Smooth muscle cell (in vitro differentiated cells): ENCODE measurements at regions not wholly inside any gene's neighbourhood (a gene's known extent, or its start where the extent isn't known, plus 50 kb on each side); places are given as distances from the start of the nearest gene placed in this dataset.

Experiments
- DNase-seq: peaks from one replicate; lab custom pipeline; 2025; ENCODE audit not compliant: unreplicated experiment; lab: John Stamatoyannopoulos, UW
- H2AFZ ChIP-seq: fragments of 200-600 bp; sonication (generic); 2 replicates; pipeline ENCODE4 v1.6.0; 2016; ENCODE audit warnings: antibody characterized with exemption, low read depth, mild to moderate bottlenecking
- H3F3A ChIP-seq: fragments of 200-600 bp; sonication (generic); 2 replicates; pipeline ENCODE4 v1.6.0; 2017; ENCODE audit warnings: antibody characterized with exemption, low read depth
- H3K27ac ChIP-seq: fragments of 200-600 bp; sonication (generic); 2 replicates; pipeline ENCODE4 v1.5.1; 2016; ENCODE audit warnings: low read depth, mild to moderate bottlenecking
- H3K27me3 ChIP-seq: fragments of 200-600 bp; sonication (generic); 2 replicates; pipeline ENCODE4 v1.6.1; 2016; ENCODE audit warnings: low read depth, mild to moderate bottlenecking
- H3K36me3 ChIP-seq: fragments of 200-600 bp; sonication (generic); 2 replicates; pipeline ENCODE4 v1.5.1; 2016; ENCODE audit warnings: low read depth
- H3K4me1 ChIP-seq: fragments of 200-600 bp; sonication (generic); 2 replicates; pipeline ENCODE4 v1.5.1; 2016; ENCODE audit warnings: low read depth
- H3K4me2 ChIP-seq: fragments of 200-600 bp; sonication (generic); 2 replicates; pipeline ENCODE4 v1.6.0; 2016; ENCODE audit warnings: mild to moderate bottlenecking
- H3K4me3 ChIP-seq: fragments of 200-600 bp; sonication (generic); 2 replicates; pipeline ENCODE4 v1.5.1; 2016; ENCODE audit warnings: mild to moderate bottlenecking
- H3K79me2 ChIP-seq: fragments of 200-600 bp; sonication (generic); 2 replicates; pipeline ENCODE4 v1.6.0; 2016; ENCODE audit warnings: low read depth, mild to moderate bottlenecking
- H3K9ac ChIP-seq: fragments of 200-600 bp; sonication (generic); 2 replicates; pipeline ENCODE4 v1.6.0; 2016; ENCODE audit warnings: low read depth
- H3K9me3 ChIP-seq: fragments of 200-600 bp; sonication (generic); replicated peaks from 2 replicates; pipeline ENCODE4 v1.5.1; 2016; ENCODE audit warnings: low read depth
- H4K20me1 ChIP-seq: fragments of 200-600 bp; sonication (generic); 2 replicates; pipeline ENCODE4 v1.6.0; 2016; ENCODE audit warnings: low read depth
- WGBS: methylation state at CpG from one replicate; pipeline ENCODE4 v1.1.7; 2016; ENCODE audit warnings: low lambda C conversion rate; 5-methylcytosine and 5-hydroxymethylcytosine counted together
- TF ChIP-seq, protein P1 (sequence below): fragments of 200-600 bp; sonication (generic); IDR thresholded peaks from 2 replicates; pipeline ENCODE4 v1.5.1; 2017; ENCODE audit warnings: borderline replicate concordance, mild to moderate bottlenecking, antibody characterized with exemption; ENCODE audit not compliant: insufficient read depth, poor library complexity, severe bottlenecking

DNA sequence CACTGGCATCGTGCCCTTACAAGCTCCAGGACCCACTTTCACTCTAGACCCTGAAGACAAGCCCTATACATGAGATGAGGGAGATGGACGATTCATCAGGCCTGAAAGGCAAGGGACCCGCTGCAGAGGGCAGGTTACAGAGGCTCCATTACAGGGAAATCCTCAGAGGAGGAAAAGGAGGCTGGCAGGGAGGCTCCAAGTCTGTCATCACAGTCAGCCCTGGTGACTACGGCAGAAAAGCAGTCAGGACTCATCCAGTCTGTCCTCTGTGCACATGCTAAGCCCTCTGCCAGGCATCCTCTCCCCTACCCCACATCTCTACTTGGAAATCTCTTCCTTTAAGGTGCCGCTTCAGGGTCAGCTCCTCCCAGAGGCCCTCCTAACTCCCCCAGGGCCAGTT is 197.7 kb upstream of the CDH5 start:
- H2AFZ ChIP-seq: no peak overlapping the region

DNA sequence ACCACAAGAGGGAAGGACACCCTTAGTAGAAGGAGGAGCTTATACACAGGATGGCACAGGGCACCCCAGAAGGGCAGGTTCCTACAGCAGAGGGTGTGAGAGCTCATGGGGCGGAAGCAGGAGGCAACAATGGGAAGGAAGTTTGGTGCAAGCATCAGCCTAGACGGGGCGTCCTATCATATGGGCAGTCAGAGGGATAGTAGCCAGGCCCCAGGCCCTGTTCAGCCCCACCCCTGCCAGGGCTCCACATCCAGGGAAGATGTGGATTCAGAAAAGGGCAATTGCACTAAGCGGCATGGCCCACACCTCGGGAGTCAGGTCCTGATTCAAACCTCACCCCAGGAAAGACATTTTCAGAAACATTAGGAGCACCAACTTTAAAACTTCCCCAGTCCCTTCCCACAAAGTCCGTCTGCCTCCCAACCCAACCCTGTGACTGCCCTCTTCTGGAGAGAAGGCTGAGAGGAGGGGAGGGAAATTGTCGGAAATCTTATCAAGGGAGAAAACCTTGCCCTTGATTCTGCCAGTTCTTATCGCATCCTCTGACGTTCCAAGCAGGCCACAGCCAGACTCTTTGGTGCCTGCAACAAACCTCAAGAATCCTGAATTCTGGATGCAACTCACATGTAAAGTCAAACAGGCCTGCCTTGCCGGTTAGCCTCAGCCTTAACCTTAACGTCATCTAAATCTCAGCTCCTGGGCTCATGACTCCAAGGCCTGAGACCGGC is 198.8 kb upstream of the CDH5 start:
- H3F3A ChIP-seq: no peaks in the 10 kb centered on the region
- no peak overlapping the region for H3K4me2 ChIP-seq
- H3K27me3 ChIP-seq: no peaks in the 10 kb centered on the region
- TF ChIP-seq, protein P1, sequence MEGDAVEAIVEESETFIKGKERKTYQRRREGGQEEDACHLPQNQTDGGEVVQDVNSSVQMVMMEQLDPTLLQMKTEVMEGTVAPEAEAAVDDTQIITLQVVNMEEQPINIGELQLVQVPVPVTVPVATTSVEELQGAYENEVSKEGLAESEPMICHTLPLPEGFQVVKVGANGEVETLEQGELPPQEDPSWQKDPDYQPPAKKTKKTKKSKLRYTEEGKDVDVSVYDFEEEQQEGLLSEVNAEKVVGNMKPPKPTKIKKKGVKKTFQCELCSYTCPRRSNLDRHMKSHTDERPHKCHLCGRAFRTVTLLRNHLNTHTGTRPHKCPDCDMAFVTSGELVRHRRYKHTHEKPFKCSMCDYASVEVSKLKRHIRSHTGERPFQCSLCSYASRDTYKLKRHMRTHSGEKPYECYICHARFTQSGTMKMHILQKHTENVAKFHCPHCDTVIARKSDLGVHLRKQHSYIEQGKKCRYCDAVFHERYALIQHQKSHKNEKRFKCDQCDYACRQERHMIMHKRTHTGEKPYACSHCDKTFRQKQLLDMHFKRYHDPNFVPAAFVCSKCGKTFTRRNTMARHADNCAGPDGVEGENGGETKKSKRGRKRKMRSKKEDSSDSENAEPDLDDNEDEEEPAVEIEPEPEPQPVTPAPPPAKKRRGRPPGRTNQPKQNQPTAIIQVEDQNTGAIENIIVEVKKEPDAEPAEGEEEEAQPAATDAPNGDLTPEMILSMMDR: peak; percentile 49
- H3K4me1 ChIP-seq: no peaks in the 10 kb centered on the region
- H2AFZ ChIP-seq: no peak overlapping the region
- H3K36me3 ChIP-seq: no peaks in the 10 kb centered on the region
- WGBS: 47% methylated on average over 12 of the region's 12 CpGs
- H3K9me3 ChIP-seq: no peaks in the 10 kb centered on the region
- H4K20me1 ChIP-seq: no peaks in the 10 kb centered on the region
- H3K27ac ChIP-seq: peak overlapping the region; percentile 63
- H3K9ac ChIP-seq: no peak overlapping the region
- DNase-seq: no peak
- no peak overlapping the region for H3K4me3 ChIP-seq
- H3K79me2 ChIP-seq: no peaks in the 10 kb centered on the region

More for the DNA sequence above, 197.7 kb upstream of the CDH5 start:
- DNase-seq: no peak
- Histone ChIP-seq H3K27ac (peak overlapping the region; percentile 63), H3K4me2 (no peak overlapping the region), H3K27me3 (no peaks in the 10 kb centered on the region), H3K4me1 (no peaks in the 10 kb centered on the region), H3F3A (no peaks in the 10 kb centered on the region), H3K79me2 (no peaks in the 10 kb centered on the region), H3K36me3 (no peaks in the 10 kb centered on the region), H3K4me3 (no peak overlapping the region), H4K20me1 (no peaks in the 10 kb centered on the region), H3K9me3 (no peaks in the 10 kb centered on the region), H3K9ac (no peak overlapping the region)
- WGBS: 56% methylated on average over 4 of the region's 5 CpGs
- TF ChIP-seq, protein P1: no peak

DNA sequence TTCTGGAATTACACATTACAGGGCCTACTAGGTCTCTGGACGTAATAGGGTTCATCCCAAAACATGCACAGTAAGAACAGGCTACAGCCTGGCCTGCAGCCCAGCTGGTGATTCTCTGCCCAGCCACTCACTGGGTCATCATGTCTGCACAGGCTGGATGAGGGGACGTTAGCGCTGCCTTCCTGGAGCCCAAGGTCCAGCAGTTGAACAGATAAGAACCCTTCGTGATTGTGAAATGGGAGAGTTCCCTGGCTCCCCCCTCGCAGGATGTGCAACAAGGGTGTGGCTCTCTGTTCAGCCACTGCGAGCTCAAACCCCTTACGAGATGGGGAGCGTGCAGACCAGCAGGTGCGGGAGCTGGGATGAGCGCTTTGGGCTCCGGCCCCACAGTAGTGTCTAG is 200.0 kb upstream of the CDH5 start:
- H3K27ac ChIP-seq: no peak overlapping the region
- H3F3A ChIP-seq: no peaks in the 10 kb centered on the region
- H3K9ac ChIP-seq: no peak overlapping the region
- H2AFZ ChIP-seq: no peak overlapping the region
- H3K36me3 ChIP-seq: no peaks in the 10 kb centered on the region
- no peaks in the 10 kb centered on the region for H3K79me2 ChIP-seq
- no peak for DNase-seq
- no peak overlapping the region for H3K4me2 ChIP-seq
- TF ChIP-seq, protein P1: no peak
- no peaks in the 10 kb centered on the region for H3K9me3 ChIP-seq
- no peak overlapping the region for H3K4me3 ChIP-seq
- H3K4me1 ChIP-seq: no peaks in the 10 kb centered on the region
- no peaks in the 10 kb centered on the region for H3K27me3 ChIP-seq
- H4K20me1 ChIP-seq: no peaks in the 10 kb centered on the region
- WGBS: 92% methylated on average over 11 of the region's 11 CpGs

DNA sequence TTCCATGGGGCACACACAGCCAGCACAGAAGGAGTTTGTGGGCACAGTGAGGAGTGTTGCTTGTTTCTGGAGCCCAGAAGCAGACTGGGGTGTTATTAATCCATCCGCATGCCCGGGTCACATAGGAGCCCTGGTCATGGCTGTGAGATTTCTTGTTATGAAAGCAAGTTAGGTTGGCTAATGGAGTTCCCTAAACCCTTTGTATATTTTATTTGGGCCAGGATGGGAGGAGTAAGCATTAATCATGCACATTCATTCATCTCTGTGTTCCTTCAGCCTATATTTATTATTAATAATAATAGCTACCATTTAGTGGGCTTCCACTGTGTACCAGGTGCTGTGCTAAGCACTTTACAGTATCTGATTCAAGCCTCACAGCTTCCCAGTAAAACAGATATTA is 200.6 kb upstream of the CDH5 start:
- H3K27me3 ChIP-seq: no peaks in the 10 kb centered on the region
- H3K4me1 ChIP-seq: peaks cover 3% of the 10 kb centered on the region
- no peak overlapping the region for H3K27ac ChIP-seq
- H4K20me1 ChIP-seq: no peaks in the 10 kb centered on the region
- H2AFZ ChIP-seq: no peak overlapping the region
- no peak overlapping the region for H3K4me2 ChIP-seq
- DNase-seq: no peak
- no peaks in the 10 kb centered on the region for H3K9me3 ChIP-seq
- H3F3A ChIP-seq: no peaks in the 10 kb centered on the region
- WGBS: 74% methylated on average over 2 of the region's 2 CpGs
- no peaks in the 10 kb centered on the region for H3K79me2 ChIP-seq
- no peaks in the 10 kb centered on the region for H3K36me3 ChIP-seq
- H3K4me3 ChIP-seq: no peak overlapping the region
- H3K9ac ChIP-seq: no peak overlapping the region
- TF ChIP-seq, protein P1: no peak
